Hepatic stellate cell (primary cell): ENCODE measurements at regions not wholly inside any gene's neighbourhood (a gene's known extent, or its start where the extent isn't known, plus 50 kb on each side); places are given as distances from the start of the nearest gene placed in this dataset.
A peak's percentile ranks its signal among the peaks of the same experiment; 100 is the strongest.

Source experiments
- DNase-seq: peaks from one replicate; pipeline ENCODE4 v3.0.0; 2011; ENCODE audit warnings: low spot score

- DNase-seq = no peak
These were observed 80.4 kb upstream of the BCOR start for GRCh38 chrX:40177942-40178715.

- no peak for DNase-seq
These were observed 79.7 kb upstream of the BCOR start for GRCh38 chrX:40177489-40177888.

- DNase-seq = no peak
These were observed 79.3 kb upstream of the BCOR start for GRCh38 chrX:40177117-40177430.

DNA sequence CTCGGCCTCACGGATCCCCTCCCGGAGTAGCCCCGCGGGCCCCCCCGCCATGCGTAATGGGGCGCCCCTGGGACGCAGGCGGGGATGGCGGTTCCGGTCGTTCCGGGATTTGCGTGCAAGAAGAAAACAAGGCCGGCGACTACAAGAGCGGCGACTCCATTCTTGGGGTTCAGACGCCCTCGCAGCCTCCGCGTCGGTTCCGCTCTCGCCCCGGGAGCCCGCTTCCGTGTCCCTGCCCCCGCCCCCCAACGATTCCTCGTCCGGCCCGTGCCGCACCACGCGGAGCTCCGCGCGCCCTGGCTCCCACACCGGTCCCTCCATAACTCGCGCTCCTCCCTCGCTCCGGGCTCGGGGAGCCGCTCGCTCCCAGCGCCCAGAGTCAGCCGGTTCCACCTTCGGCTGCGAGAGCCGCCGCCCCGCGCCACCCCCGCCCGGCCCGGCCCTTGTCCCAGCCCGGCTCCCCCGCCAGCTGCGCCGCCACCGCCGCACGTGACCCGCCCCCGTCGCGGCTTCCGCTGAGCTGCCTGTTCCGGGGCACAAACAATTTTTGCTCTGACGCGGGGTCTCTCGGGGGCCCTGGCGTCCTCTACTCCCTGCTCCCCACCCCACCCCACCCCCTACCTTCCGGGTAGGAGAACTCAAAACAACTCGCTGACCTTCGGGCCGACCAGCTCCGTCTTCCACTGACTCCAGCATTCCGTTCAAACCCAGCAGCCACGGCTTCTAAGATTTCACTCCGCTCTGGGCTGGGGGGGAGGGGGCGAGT lies 78.8 kb upstream of the BCOR start:
- peak; percentile 50 for DNase-seq

DNA sequence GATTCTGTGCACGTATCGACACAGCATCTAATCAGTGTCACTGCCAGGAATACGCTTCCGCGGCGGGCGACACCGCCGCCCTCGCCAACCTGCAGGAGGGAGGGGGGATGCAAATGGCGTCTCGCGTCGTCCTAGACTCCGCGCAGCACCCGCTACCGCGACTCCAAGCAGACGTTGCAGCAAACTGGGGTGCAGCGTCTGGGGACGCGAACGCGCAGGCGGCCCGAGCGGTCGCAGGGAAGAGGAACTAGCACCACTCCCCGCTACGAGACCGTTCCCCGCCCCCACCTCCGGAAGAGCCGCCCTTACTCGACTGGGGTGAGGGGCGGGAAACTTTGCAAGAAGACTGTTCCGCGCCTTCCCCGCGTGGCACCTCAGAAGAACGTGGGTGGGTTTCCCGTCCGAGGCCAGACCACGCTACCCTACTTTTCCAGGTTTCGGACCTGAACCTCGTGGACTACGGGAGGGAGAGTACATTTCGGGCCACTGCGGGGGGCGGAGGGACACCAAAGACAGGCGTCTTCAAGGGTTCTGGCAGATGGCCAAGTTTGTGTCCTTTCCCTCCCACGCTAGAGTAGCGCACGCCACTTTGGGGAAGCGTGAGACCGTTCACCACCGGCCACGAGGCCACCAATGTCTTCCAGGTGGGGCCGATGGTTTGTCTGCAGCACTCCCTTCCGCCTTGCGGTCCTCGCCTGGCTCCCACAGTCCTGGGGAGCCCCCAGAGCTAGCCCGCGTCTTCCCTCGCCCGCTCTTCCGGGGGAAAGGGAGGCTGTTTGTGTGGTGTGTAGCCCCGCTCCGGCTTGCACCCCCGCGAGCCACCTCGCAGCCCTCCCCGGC lies 78.0 kb upstream of the BCOR start:
- DNase-seq = peak; percentile 49

DNA sequence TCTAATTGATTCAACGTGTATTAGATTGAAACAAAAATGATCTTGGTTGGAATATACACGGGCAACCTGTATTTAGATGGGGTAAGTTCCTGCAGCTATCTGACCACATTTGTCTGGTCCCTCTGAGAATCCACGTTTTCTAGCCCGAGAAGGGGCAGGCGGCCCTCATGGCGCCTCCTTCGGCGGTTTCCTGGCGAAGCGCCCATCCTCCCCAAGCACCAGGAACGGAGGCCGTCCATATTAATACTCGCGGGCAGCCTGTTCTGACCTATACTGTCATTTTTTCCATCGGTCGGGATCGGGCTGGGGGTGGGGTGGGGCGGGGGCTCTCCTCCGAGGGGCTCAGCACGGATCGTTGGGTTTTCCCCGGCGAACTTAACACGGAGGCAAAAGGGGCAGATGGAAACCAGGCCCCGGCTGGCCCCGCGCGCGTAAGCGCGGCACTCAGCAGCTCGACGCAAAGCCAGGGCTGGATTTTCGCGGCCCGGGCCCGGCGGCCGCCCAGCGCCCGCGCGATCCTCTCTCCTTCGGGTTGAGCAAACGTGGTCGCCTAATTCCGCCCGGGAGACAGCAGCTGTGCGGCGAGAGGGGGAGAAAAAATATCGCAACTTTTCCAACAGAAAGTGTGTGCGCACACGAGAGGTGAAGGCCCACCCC lies 77.2 kb upstream of the BCOR start:
- peak; percentile 65 for DNase-seq

- no peak for DNase-seq
These were observed 76.5 kb upstream of the BCOR start for GRCh38 chrX:40174001-40174853.

DNA sequence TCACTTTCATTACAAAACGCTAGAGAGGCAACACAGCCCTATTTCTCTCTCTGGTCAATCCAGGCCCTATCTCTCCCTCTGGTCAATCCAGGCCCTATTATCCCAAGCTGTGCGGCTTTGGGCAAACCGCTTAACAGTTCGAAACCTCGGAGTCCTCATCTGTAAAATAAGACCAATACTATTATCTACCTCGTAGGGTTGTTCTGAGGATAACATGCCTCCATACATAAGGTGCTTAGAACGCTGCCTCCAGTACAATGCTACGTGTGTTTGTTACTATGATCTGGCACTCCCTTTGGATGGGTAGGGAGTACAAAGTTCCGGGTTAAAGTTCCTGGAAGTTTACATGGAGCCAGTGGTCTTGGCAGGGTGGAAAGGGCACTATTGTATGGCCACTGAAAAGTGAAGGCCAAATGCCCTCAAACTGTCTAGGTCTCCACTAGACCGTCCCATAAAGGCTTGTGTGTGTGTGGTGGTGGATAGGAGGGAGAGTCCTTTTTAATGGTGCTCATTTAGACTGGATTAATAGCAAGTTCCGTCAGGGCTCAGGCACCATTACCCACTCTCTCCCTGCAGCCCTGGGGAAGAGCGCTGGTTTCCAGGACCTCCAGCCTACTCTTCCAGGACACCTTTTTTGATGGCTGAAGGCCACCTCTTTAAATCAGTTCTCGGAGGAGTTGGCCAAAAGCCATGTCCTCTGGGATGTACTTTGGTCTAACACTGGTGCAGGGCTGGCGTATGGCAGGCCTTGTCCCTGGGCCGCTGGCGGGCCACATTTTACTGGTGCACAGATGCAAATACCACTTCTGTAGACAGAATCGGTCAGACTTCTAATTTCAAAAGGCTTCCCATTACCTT lies 75.6 kb upstream of the BCOR start:
- DNase-seq = no peak

GRCh38 chrX:40172401-40173142 lies 74.8 kb upstream of the BCOR start:
- DNase-seq = peak; percentile 65

GRCh38 chrX:40171513-40172400 lies 74.0 kb upstream of the BCOR start:
- DNase-seq = peak; percentile 69

DNA sequence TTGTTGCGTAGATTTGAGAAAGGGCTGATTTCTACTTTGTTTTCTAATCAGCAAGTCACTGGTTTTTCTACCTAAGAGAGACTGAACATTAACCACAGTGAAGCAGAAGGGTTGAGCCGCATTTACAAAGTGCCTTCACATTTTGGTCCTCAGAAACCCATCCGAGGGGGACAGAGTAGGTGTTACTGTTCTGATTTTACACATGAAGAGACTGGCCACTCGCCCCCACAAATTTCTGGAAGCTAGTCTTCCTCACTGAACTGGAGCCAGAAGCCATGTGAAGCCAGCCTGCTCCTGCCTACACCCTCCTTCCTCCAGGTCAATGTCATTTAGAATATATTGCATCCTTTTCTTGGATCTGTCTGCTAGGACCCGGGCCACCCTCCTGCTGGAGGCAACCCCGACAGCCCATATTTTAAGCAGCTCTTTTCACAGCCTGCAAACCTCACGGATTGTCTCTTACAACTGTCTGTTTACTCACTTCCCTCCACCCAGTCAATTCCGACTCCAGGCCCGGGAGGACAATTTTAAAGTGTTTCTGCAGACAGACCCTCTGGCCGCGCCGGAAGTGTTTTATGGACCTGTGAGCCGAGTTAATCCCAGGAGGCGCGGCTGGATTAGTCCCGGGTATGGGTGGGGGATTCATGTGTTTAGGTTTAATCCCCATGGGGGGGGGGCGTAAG lies 73.2 kb upstream of the BCOR start:
- no peak for DNase-seq

DNA sequence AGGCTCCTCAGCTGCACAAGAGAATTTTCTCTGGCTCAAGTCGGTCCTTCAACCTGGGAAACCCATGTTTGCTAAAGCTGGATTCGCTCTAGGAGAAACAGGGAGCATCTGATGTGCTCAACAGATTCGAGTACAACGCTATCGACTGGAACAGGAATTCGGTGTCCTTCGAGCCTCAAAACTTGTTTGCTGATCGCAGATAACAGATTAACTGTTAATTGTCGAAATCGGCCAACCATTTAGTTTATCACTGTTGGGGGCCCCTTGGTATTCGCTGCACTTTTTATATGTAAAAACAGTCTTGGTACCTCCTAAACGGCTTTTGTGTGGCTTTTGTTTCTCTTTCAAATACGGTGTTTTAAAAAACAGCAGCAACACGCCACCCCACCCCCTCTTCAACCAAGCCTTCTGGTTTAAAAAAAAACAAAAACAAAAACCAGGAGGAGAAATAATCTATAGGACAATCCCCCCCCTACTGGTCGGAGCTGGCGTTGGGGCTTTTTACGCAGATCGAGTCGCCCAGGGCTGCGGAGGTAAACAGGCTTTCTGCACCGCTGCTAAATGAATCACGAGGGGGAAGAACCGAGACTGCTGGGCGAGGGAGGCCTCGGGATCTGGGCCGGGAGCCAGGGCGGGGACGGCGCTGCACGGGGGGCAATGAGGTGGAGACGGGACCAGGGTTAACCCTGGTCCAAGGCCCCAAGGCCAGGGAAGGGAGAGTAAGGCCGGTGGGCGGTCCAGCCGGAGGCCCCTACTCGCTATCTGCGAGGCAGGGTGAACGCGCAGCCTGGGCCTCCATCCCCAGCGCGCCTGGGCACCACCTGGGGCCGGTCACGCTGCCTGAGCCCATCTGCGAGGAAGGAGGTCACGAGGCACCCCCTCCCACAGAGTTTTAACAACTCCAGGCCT lies 71.7 kb upstream of the BCOR start:
- no peak for DNase-seq

DNA sequence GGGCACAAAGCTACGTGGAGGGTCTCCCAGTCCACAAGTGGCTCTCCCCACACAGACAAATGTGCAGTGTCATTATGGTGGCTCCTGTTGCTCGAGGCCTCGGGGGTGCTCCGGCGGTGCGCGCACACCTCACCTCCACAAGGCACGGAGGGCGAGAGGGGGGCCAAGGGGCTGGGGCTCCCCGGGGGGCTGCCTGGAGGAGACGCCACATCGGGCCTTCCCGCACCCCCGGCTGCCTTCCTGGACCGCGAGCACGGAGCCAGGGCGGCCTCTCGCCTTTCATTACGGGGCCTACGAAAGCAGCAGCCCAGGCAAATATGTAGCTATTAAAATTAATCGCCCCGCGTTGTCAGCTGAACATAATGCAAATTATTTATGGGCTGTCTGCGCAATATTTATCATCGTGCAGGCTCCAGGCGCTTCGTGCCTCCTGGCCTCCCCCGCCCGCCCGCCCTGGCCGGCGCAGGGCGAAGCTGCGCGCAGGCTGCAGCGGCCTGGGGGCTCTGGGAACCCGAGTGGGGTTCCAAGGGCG lies 70.8 kb upstream of the BCOR start:
- no peak for DNase-seq

GRCh38 chrX:40167850-40168479 lies 70.2 kb upstream of the BCOR start:
- no peak for DNase-seq

- no peak for DNase-seq
These were observed 69.6 kb upstream of the BCOR start for GRCh38 chrX:40167233-40167849.

GRCh38 chrX:40166582-40166981 lies 68.8 kb upstream of the BCOR start:
- DNase-seq = peak; percentile 72
